Activated B cell treated with CpG ODN at 0.5 μM for 24 hours (primary cell): ENCODE measurements at regions not wholly inside any gene's neighbourhood (a gene's known extent, or its start where the extent isn't known, plus 50 kb on each side); places are given as distances from the start of the nearest gene placed in this dataset.

Source experiments
- ATAC-seq: fragments of 200-7000 bp; cut with Tn5 transposase; one replicate; pipeline ENCODE4 v1.10.0; 2021; ENCODE audit warnings: low read depth, mild to moderate bottlenecking, moderate library complexity
- CTCF ChIA-PET: fragments of 350-600 bp; sonication (Branson Sonifier 250); formaldehyde crosslinking; loops from one replicate; lab custom pipeline; 2021; ENCODE audit warnings: antibody characterized with exemption; lab: Charles Lee
- POLR2A ChIA-PET: fragments of 350-600 bp; sonication (Branson Sonifier 250); formaldehyde crosslinking; loops from one replicate; lab custom pipeline; 2021; ENCODE audit warnings: antibody characterized with exemption; lab: Charles Lee
- DNase-seq: peaks from one replicate; pipeline ENCODE4 v3.0.0; 2022
- H3K27ac Mint-ChIP-seq: one replicate; pipeline ENCODE4 v1.8.0; 2020; ENCODE audit warnings: mixed read lengths
- H3K27me3 Mint-ChIP-seq: one replicate; pipeline ENCODE4 v1.8.0; 2021; ENCODE audit warnings: mixed read lengths
- H3K36me3 Mint-ChIP-seq: one replicate; pipeline ENCODE4 v1.8.0; 2021; ENCODE audit warnings: low read depth, mixed read lengths
- H3K4me1 Mint-ChIP-seq: one replicate; pipeline ENCODE4 v1.8.0; 2021; ENCODE audit warnings: mixed read lengths
- H3K4me3 Mint-ChIP-seq: one replicate; pipeline ENCODE4 v1.8.0; 2020; ENCODE audit warnings: mild to moderate bottlenecking, mixed read lengths
- H3K9me3 Mint-ChIP-seq: one replicate; pipeline ENCODE4 v1.8.0; 2020; ENCODE audit warnings: mixed read lengths
- CTCF ChIP-seq: fragments of 200-600 bp; IDR thresholded peaks from one replicate; pipeline ENCODE4 v1.8.0; 2022; ENCODE audit warnings: antibody characterized with exemption, mild to moderate bottlenecking
- intact Hi-C: fragments of 100-400 bp; cut with micrococcal nuclease; formaldehyde crosslinking; loops from one replicate; pipeline ENCODE4 v1.15.1; 2024

DNA sequence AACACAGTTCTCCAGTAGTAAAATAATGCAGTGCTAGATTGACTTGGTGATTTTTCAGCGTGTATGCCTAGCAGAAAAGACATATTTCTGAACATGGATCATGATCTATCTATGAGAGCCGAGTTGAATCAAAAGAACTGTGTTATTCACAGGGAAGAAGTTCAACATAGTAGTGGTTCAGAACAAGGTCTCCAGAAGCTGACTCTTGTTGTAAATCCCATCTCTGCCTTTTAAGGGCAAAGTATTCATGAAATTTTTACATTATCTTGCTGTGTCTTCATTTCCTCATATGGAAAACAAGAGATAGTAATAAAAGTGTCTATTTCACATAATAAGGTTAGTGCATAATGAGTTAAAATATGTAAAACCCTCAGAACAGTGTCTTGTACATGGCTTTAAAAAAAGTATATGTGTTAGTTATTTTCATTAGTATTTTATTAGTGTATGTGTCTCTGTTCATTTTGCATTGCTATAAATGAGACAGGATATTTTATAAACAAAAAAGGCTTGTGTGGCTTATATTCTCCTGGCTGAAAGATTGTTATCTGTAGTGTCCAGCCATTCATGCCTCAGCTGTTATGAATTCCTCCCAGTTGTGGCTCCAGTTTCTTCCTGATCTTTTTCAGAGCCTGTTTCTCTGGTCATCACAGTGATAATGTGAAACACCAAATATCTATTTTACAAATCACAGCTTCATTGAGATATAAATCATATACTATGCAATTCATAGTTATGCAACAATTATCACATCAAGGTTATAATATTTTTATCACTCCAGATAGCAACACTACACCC, 1351.2 kb downstream of the STIM2 start:
- ChIA-PET POLR2A (no interaction called here), CTCF (no interaction called here)

DNA sequence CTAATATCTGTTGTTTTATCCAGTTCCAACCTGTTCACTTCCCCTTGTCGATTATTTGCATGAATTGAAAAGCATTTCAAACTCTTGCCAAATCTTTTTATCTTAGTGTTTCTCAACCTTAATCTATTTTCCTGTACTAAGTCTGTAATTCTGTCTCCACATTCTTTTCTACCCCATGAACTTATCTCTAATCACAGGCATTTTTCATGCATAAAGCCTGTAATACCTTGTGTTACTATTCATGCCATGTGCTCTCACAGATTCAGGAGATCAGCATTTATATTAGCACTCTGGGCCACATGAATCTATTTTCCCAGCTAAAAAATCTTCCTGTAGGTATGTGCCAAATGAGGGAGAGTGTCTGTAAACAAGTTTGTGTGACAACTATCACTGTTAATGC, 1360.9 kb downstream of the STIM2 start:
- ATAC-seq (no peak), DNase-seq (no peak)
- ChIA-PET CTCF (no interaction called here), POLR2A (no interaction called here)
- Mint-ChIP-seq H3K27ac (no peak overlapping the region), H3K9me3 (peaks cover 2% of the 10 kb centered on the region), H3K4me3 (no peak overlapping the region), H3K36me3 (no peaks in the 10 kb centered on the region), H3K4me1 (no peaks in the 10 kb centered on the region), H3K27me3 (no peaks in the 10 kb centered on the region)
- intact Hi-C loops = no loop called here
- no peak for TF ChIP-seq CTCF

More for the DNA sequence above, 1351.2 kb downstream of the STIM2 start:
- TF ChIP-seq CTCF = no peak
- Mint-ChIP-seq H3K36me3 (no peaks in the 10 kb centered on the region), H3K27ac (no peak overlapping the region), H3K4me3 (no peak overlapping the region), H3K9me3 (peaks cover 4% of the 10 kb centered on the region), H3K4me1 (no peaks in the 10 kb centered on the region), H3K27me3 (no peaks in the 10 kb centered on the region)
- intact Hi-C loops = no loop called here
- ATAC-seq = no peak
- no peak for DNase-seq

GRCh38 chr4:28225050-28225449, 1364.4 kb downstream of the STIM2 start:
- H3K9me3 Mint-ChIP-seq = peaks cover 2% of the 10 kb centered on the region
- H3K4me1 Mint-ChIP-seq = no peaks in the 10 kb centered on the region
- H3K36me3 Mint-ChIP-seq = no peaks in the 10 kb centered on the region
- H3K4me3 Mint-ChIP-seq = no peak overlapping the region
- DNase-seq (no peak), ATAC-seq (no peak)
- intact Hi-C loops = no loop called here
- ChIA-PET POLR2A (no interaction called here), CTCF (no interaction called here)
- no peak for TF ChIP-seq CTCF
- H3K27me3 Mint-ChIP-seq = no peaks in the 10 kb centered on the region
- H3K27ac Mint-ChIP-seq = no peak overlapping the region

- ChIA-PET POLR2A (no interaction called here), CTCF (no interaction called here)
- TF ChIP-seq CTCF = no peak
- intact Hi-C loops = no loop called here
- no peak overlapping the region for H3K27ac Mint-ChIP-seq
- H3K36me3 Mint-ChIP-seq = no peaks in the 10 kb centered on the region
- no peaks in the 10 kb centered on the region for H3K27me3 Mint-ChIP-seq
- DNase-seq (no peak), ATAC-seq (no peak)
- H3K9me3 Mint-ChIP-seq = peaks cover 2% of the 10 kb centered on the region
- H3K4me3 Mint-ChIP-seq = no peak overlapping the region
- H3K4me1 Mint-ChIP-seq = no peaks in the 10 kb centered on the region
Measured at GRCh38 chr4:28225689-28226353, 1365.2 kb downstream of the STIM2 start.

DNA sequence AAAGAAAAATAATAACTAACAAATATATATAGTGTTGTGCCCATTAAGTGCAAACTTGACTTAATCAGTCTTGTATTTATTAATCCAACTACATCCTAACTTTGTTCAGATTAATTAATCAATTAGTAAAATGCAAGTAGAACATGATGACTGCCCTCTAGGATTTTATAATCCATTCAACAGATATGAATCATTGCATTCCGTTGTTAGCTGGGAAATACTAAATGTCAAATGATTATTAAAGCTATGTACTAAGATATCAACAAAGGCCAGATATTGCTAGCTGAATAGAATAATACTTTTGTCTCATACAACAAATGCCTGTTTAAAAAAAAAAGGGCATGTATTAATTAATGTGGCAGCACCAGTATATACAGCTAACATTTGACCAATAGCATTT, 1366.3 kb downstream of the STIM2 start:
- no peak overlapping the region for H3K4me3 Mint-ChIP-seq
- no peak for TF ChIP-seq CTCF
- ChIA-PET CTCF (no interaction called here), POLR2A (no interaction called here)
- intact Hi-C loops = no loop called here
- no peaks in the 10 kb centered on the region for H3K36me3 Mint-ChIP-seq
- ATAC-seq = no peak
- DNase-seq = no peak
- H3K27ac Mint-ChIP-seq = no peak overlapping the region
- H3K9me3 Mint-ChIP-seq = peaks cover 2% of the 10 kb centered on the region
- H3K4me1 Mint-ChIP-seq = no peaks in the 10 kb centered on the region
- H3K27me3 Mint-ChIP-seq = no peaks in the 10 kb centered on the region
